Muscle of leg (tissue), 3 donors: ENCODE measurements at regions not wholly inside any gene's neighbourhood (a gene's known extent, or its start where the extent isn't known, plus 50 kb on each side); places are given as distances from the start of the nearest gene placed in this dataset.
"Not testable (repeated sequence)": the region's sequence is repeated elsewhere in the genome, so short reads cannot be mapped to it uniquely, and the experiment has no call there.

Source experiments
- DNase-seq: peaks from one replicate; pipeline ENCODE4 v3.0.0; 2013
- H3K27ac ChIP-seq: one replicate; pipeline ENCODE4 v1.5.1; 2013; ENCODE audit warnings: mild to moderate bottlenecking, low read length, control low read depth
- H3K27me3 ChIP-seq: one replicate; pipeline ENCODE4 v1.6.1; 2013; ENCODE audit warnings: low read length; ENCODE audit not compliant: control insufficient read depth, insufficient read depth
- H3K36me3 ChIP-seq: one replicate; pipeline ENCODE4 v1.6.1; 2013; ENCODE audit warnings: low read length; ENCODE audit not compliant: control insufficient read depth, insufficient read depth
- H3K4me1 ChIP-seq: one replicate; pipeline ENCODE4 v1.6.1; 2013; ENCODE audit warnings: low read length; ENCODE audit not compliant: control insufficient read depth, insufficient read depth
- H3K4me3 ChIP-seq: one replicate; pipeline ENCODE4 v1.5.1; 2013; ENCODE audit warnings: low read length, control low read depth
- H3K9me3 ChIP-seq: replicated peaks from 2 replicates; pipeline ENCODE4 v1.6.1; 2013; ENCODE audit warnings: low read depth, low read length; ENCODE audit not compliant: control insufficient read depth
- WGBS: methylation state at CpG from one replicate; pipeline ENCODE4 v1.1.5; 2013; ENCODE audit warnings: missing lambda C conversion rate; ENCODE audit not compliant: insufficient coverage; 5-methylcytosine and 5-hydroxymethylcytosine counted together

- not testable (repeated sequence) for H3K36me3 ChIP-seq, H3K4me1 ChIP-seq, H3K9me3 ChIP-seq, H3K27ac ChIP-seq, DNase-seq, H3K4me3 ChIP-seq, H3K27me3 ChIP-seq
- WGBS, result no CpG with 5 or more reads among the region's 5 CpGs
Measured at GRCh38 chr1:147103416-147104155, 68.7 kb downstream of the PRKAB2 start.

- H3K4me1 ChIP-seq, result no peaks in the 10 kb centered on the region
- H3K36me3 ChIP-seq, result no peaks in the 10 kb centered on the region
- no peaks in the 10 kb centered on the region for H3K9me3 ChIP-seq
- no peak overlapping the region for H3K4me3 ChIP-seq
- H3K27me3 ChIP-seq, result peaks cover 2% of the 10 kb centered on the region
- DNase-seq, result no peak
- 75% methylated on average over 5 of the region's 6 CpGs for WGBS
- no peak overlapping the region for H3K27ac ChIP-seq
Measured at GRCh38 chr1:147099192-147099591, 73.1 kb downstream of the PRKAB2 start.

DNA sequence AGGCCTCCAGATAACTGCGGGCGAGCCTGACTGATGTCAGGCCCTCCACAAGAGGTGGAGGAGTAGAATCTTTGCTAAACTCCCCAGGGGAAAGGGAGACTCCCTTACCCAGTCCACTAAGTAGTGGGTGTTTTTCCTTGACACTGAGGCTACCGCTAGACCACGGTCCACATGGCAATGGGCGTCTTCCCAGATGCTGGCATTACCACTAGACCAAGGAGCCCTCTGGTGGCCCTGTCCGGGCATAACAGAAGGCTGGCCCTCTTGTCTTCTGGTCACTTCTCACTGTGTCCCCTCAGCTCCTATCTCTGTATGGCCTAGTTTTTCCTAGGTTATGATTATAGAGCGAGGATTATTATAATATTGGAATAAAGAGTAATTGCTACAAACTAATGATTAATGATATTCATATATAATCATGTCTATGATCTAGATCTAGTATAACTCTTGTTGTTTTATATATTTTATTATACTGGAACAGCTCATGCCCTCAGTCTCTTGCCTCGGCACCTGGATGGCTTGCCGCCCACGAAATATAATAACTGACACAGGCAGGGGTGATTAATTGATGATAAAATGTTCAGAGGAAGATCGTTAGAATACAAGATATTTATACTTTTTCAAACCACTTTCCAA, 73.8 kb downstream of the PRKAB2 start:
- not testable (repeated sequence) for H3K4me3 ChIP-seq, H3K9me3 ChIP-seq, H3K27ac ChIP-seq, H3K4me1 ChIP-seq, DNase-seq, H3K36me3 ChIP-seq, H3K27me3 ChIP-seq
- WGBS, result 39% methylated on average over 3 of the region's 11 CpGs

DNA sequence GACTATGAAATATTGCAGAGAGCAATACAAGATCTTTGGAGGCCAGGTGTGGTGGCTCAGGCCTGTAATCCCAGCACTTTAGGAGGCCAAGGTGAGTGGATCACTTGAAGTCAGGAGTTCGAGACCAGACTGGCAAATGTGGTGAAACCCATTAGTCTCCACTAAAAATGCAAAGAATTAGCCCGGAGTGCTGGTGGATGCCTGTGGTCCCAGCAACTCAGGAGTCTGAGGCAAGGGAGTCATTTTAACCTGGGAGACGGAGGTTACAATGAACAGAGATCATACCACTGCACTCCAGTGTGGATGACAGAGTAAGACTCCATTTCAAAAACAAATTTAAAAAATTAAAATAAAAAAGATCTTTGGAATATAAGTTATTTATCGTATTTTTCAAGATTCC, 76.6 kb downstream of the PRKAB2 start:
- Histone ChIP-seq H3K4me3 (no peak overlapping the region), H3K9me3 (no peaks in the 10 kb centered on the region), H3K4me1 (no peaks in the 10 kb centered on the region), H3K36me3 (no peaks in the 10 kb centered on the region), H3K27me3 (peaks cover 4% of the 10 kb centered on the region), H3K27ac (no peak overlapping the region)
- no peak for DNase-seq
- WGBS, result no CpG with 5 or more reads among the region's 4 CpGs

DNA sequence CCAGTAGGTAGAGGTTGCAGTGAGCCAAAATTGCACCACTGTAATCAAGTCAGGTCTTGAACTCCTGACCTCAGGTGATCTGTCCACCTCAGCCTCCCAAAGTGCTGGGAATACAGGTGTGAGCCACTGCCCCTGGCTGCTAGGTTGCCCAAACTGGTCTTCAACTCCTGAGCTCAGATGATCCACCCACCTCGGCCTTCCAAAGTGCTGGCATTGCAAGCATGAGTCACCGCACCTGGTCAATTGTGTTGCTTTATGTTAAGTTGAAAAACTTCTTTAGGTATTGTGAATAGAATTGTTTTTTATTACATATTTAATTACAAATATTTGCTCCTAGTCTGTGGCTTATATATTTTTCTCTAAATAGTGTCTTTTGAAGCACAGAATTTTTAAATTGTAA, 80.5 kb downstream of the PRKAB2 start:
- Histone ChIP-seq H3K4me3 (no peak overlapping the region), H3K4me1 (no peaks in the 10 kb centered on the region), H3K27me3 (peaks cover 11% of the 10 kb centered on the region), H3K27ac (no peak overlapping the region), H3K36me3 (no peaks in the 10 kb centered on the region), H3K9me3 (no peaks in the 10 kb centered on the region)
- DNase-seq, result no peak
- WGBS, result no CpG with 5 or more reads among the region's 2 CpGs

DNA sequence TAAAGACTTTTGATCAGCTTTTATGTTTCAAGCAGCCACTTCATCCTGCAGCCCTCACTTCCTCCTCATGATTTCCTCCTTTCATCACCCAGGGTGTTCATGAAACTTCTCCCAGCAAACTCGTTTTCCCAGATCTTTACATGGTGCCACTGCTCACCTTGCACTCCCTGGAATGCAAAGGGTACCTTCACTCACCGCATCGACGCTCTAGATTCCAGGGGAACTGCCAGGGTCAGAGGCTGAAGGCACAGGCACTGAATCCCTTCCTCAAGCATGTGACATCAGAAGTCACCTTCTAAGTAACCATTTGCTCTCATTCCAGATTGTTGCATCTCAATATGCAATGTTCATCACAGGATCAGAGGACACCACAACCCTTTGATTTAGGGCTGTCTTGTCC, 82.8 kb downstream of the PRKAB2 start:
- Histone ChIP-seq H3K4me1 (peaks cover 3% of the 10 kb centered on the region), H3K36me3 (no peaks in the 10 kb centered on the region), H3K9me3 (no peaks in the 10 kb centered on the region), H3K27ac (no peak overlapping the region), H3K27me3 (peaks cover 21% of the 10 kb centered on the region), H3K4me3 (no peak overlapping the region)
- 16% methylated on average over 4 of the region's 4 CpGs for WGBS
- no peak for DNase-seq

DNA sequence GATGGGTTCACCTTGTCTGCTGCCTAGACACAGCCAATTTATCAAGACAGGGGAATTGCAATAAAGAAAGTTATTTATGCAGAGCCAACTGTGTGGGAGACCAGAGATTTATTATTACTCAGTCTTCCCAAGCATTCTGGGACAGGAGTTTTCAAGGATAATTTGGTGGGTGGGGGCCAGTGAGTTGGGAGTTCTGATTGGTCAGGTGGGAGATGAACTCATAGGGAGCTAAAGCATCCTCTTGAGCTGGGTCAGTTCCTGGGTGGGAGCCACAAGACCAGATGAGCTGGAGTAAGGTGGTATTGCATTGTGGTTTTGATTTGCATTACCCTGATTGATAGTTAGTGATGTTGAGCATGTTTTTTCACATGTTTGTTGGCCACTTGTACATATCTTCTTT, 86.1 kb downstream of the PRKAB2 start:
- Histone ChIP-seq H3K36me3 (no peaks in the 10 kb centered on the region), H3K27ac (no peak overlapping the region), H3K4me3 (no peak overlapping the region), H3K9me3 (no peaks in the 10 kb centered on the region), H3K4me1 (peaks cover 10% of the 10 kb centered on the region), H3K27me3 (peaks cover 35% of the 10 kb centered on the region)
- no peak for DNase-seq

DNA sequence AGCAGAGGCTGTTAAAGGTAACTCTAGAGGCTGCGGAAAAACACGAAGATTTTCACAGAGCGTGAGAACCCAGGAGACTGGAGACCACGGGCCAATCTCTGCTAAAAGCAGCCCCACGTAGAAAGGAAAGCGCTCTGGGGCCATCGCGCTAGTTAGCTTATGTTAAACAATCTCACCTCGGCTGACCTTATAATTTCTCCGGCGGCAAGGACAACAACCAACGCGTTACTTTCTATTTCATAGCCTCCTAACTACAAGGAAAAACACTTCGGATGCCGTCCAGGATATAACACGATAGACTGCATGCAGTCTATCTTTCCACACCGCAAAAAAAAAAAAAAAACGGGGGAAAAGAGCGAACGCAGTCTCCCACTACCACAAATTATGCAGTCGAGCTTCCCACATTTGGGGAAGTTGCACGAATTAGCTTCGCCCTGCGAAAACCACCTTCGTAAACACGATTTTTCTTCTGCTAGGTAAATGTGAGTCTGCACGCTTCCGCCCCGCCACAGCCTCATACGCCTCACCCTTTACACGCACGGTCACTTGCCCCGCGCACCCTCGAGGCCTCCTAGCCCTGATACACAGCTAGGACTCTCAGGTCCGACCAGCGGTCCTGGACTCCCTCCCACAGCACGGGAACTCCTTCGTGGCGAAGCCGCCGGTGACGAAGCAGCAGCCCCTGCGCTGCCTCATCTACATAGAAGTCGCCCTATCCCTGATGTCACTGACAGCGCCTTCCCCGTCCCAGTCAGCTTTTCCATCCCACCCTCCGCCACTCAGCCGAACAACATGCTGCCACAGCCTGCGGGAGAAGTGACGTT, 87.8 kb downstream of the PRKAB2 start:
- peak; percentile 90 for DNase-seq
- Histone ChIP-seq H3K27me3 (peaks cover 50% of the 10 kb centered on the region), H3K9me3 (no peaks in the 10 kb centered on the region), H3K4me3 (peak overlapping the region; percentile 56), H3K27ac (peak overlapping the region; percentile 47), H3K4me1 (peaks cover 20% of the 10 kb centered on the region), H3K36me3 (no peaks in the 10 kb centered on the region)
- 0% methylated on average over 45 of the region's 51 CpGs for WGBS

- H3K27me3 ChIP-seq, result peaks cover 53% of the 10 kb centered on the region
- 5% methylated on average over 8 of the region's 18 CpGs for WGBS
Measured at GRCh38 chr1:147083919-147084272, 88.4 kb downstream of the PRKAB2 start.

DNA sequence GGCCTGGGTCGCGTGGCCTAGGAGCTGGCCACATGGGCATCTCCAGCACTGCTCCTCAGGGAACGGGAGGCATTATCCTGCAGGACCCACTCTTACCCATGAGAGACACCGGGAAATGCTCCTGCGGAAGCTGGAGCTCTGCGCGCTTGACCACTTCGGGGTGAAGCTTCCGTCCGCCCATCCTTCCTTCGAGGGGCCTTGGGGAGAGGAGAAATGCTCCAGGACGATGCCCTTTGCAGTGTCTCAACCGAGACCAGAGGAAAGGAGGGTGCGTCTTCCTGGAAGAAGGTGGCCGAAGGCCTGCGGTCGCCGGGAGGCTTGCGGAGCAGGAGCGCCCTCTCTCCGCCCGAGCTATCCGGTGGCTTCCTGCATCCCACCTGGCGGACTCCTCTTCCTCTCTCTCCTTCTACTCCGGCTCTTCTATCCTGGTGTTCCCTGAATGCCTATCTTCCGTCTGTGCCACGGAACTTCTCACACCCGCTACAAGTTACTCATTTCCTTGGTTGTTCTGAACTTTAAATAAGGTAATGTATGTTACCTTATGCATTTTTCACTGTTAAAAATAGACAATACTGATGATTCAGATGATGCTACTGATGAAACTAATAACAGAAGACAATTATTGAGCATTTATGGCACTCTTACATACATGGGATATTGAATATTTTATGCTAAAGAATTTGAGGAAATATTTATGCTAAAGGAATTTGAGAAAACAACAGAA, 91.4 kb downstream of the PRKAB2 start:
- no peak overlapping the region for H3K27ac ChIP-seq
- no peaks in the 10 kb centered on the region for H3K36me3 ChIP-seq
- DNase-seq, result no peak
- H3K27me3 ChIP-seq, result peaks cover 75% of the 10 kb centered on the region
- WGBS, result 1% methylated on average over 17 of the region's 28 CpGs
- H3K4me3 ChIP-seq, result no peak overlapping the region
- H3K9me3 ChIP-seq, result no peaks in the 10 kb centered on the region
- H3K4me1 ChIP-seq, result peaks cover 23% of the 10 kb centered on the region

More at GRCh38 chr1:147083919-147084272, 88.4 kb downstream of the PRKAB2 start:
- Histone ChIP-seq H3K4me1 (peaks cover 21% of the 10 kb centered on the region), H3K36me3 (no peaks in the 10 kb centered on the region), H3K9me3 (no peaks in the 10 kb centered on the region), H3K4me3 (peak overlapping the region; percentile 56), H3K27ac (no peak overlapping the region)
- DNase-seq, result no peak
